Central memory CD8-positive, alpha-beta T cell (primary cell): ENCODE measurements at regions not wholly inside any gene's neighbourhood (a gene's known extent, or its start where the extent isn't known, plus 50 kb on each side); places are given as distances from the start of the nearest gene placed in this dataset.

Experiments used
- ATAC-seq: fragments of 150-1000 bp; cut with Tn5 transposase; replicated peaks from 2 replicates; pipeline ENCODE4 v1.10.0; 2022; ENCODE audit warnings: mild to moderate bottlenecking, moderate FRiP score, moderate number of reproducible peaks; ENCODE audit not compliant: poor library complexity, severe bottlenecking; ENCODE audit errors: extremely low read depth
- DNase-seq, 2 donors: peaks; one replicate each; pipeline ENCODE4 v3.0.0; 2021; ENCODE audit warnings: low spot score in 2 of 2
- H3K27ac Mint-ChIP-seq: one replicate; pipeline ENCODE4 v1.8.0; 2022; ENCODE audit warnings: low read depth, mild to moderate bottlenecking, moderate library complexity, mixed read lengths
- H3K27me3 Mint-ChIP-seq: one replicate; pipeline ENCODE4 v1.8.0; 2022; ENCODE audit warnings: mixed read lengths
- H3K36me3 Mint-ChIP-seq: one replicate; pipeline ENCODE4 v1.8.0; 2022; ENCODE audit warnings: mild to moderate bottlenecking, moderate library complexity, mixed read lengths; ENCODE audit not compliant: insufficient read depth
- H3K4me1 Mint-ChIP-seq: one replicate; pipeline ENCODE4 v1.8.0; 2022; ENCODE audit warnings: mixed read lengths
- H3K4me3 Mint-ChIP-seq: one replicate; pipeline ENCODE4 v1.8.0; 2022; ENCODE audit warnings: mild to moderate bottlenecking, moderate library complexity, mixed read lengths
- H3K9me3 Mint-ChIP-seq: one replicate; pipeline ENCODE4 v1.8.0; 2022; ENCODE audit warnings: mixed read lengths

DNA sequence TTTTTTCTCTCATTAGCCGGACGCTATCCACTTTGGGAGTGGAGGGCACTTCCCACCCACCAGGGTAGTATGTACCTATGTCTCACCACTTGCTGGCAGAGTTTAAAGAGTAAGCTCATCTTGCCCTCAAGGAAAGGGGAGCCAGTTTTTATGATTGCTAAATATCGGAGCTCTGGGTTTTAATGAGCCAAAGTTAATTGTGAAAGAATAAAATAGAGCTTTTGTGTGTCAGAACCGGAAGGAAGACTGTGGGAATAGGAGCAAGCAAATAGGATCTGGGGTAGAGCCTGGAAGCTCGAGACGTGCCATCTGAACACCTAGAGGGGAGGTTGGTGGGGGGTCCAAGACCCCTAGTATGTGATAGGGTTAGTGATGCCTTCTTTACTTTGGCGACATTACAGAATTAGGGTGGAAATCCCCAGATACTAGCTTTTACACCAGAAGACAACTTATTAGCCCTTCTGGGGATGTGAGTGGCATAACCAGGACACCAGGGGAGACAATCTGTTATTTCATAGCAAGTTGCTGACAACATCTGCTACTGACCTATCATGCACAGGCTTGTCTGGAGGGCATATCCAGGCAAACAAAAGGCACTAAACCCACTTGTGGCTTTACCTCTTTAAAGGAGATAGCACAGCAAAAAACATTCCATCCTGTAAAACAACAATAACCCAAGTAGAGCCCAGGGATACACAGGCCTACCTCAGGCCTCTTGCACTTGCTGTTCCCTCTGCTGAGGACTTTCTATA lies 333.8 kb downstream of the ZNF621 start:
- H3K9me3 Mint-ChIP-seq: no peaks in the 10 kb centered on the region
- ATAC-seq (no peak), DNase-seq (no peak)
- no peaks in the 10 kb centered on the region for H3K4me1 Mint-ChIP-seq
- peaks cover 19% of the 10 kb centered on the region for H3K27me3 Mint-ChIP-seq
- no peak overlapping the region for H3K27ac Mint-ChIP-seq
- no peaks in the 10 kb centered on the region for H3K36me3 Mint-ChIP-seq
- H3K4me3 Mint-ChIP-seq: no peak overlapping the region

- H3K9me3 Mint-ChIP-seq: no peaks in the 10 kb centered on the region
- DNase-seq (no peak), ATAC-seq (no peak)
- H3K27ac Mint-ChIP-seq: no peak overlapping the region
- no peaks in the 10 kb centered on the region for H3K36me3 Mint-ChIP-seq
- H3K4me3 Mint-ChIP-seq: no peak overlapping the region
- H3K4me1 Mint-ChIP-seq: no peaks in the 10 kb centered on the region
- H3K27me3 Mint-ChIP-seq: peaks cover 32% of the 10 kb centered on the region
Observed at GRCh38 chr3:40862946-40863345, 336.4 kb upstream of the CTNNB1 start.

DNA sequence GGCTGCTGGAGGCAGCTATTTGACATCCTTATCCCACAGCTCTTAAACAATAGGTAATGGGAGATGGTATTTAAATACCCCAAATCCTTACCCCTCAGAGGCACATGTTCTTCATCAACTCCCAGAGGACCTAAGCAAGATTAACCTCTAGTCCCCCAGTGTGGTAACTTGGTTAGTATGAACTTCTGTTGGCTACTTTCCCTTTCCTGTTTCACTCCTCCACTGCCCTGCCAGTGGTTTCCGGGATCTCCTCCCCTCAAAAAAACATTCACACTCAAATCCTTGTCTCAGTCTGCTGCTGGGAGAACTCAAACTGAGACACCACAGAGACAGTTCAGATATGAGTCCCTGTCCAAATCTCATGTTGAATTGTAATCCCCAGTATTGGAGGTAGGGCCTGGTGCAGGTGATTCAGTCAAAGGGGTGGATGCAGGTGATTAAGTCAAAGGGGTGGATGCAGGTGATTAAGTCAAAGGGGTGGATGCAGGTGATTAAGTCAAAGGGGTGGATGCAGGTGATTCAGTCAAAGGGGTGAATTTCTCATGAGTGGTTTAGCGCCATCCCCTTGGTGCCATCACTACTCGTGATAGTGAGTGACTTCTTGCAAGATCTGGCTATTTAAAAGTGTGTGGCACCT lies 335.0 kb upstream of the CTNNB1 start:
- no peak overlapping the region for H3K4me3 Mint-ChIP-seq
- peaks cover 42% of the 10 kb centered on the region for H3K27me3 Mint-ChIP-seq
- no peaks in the 10 kb centered on the region for H3K36me3 Mint-ChIP-seq
- H3K9me3 Mint-ChIP-seq: no peaks in the 10 kb centered on the region
- DNase-seq: no peak
- H3K4me1 Mint-ChIP-seq: no peaks in the 10 kb centered on the region
- no peak overlapping the region for H3K27ac Mint-ChIP-seq
- ATAC-seq: no peak

DNA sequence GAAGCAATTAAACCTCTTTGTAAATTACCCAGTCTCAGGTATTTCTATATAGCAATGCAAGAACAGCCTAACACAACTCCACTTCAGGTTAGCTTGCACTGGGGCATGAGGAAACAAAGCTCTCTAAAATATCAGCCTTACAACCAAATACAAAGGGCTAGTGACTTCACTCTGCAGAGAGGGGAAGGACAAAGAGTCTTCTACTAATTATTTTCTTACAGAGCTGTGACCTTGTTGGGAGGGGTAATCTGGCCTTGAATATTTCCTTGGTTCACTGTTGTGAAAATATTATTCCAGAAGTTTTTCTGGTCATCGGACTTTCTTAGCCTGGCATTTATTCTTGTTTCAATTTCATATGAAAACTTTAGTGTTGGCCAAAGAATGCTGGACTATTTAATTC lies 334.4 kb upstream of the CTNNB1 start:
- Mint-ChIP-seq H3K4me3 (no peak overlapping the region), H3K36me3 (no peaks in the 10 kb centered on the region), H3K4me1 (no peaks in the 10 kb centered on the region), H3K9me3 (no peaks in the 10 kb centered on the region), H3K27ac (no peak overlapping the region), H3K27me3 (peaks cover 48% of the 10 kb centered on the region)
- ATAC-seq (no peak), DNase-seq (no peak)

DNA sequence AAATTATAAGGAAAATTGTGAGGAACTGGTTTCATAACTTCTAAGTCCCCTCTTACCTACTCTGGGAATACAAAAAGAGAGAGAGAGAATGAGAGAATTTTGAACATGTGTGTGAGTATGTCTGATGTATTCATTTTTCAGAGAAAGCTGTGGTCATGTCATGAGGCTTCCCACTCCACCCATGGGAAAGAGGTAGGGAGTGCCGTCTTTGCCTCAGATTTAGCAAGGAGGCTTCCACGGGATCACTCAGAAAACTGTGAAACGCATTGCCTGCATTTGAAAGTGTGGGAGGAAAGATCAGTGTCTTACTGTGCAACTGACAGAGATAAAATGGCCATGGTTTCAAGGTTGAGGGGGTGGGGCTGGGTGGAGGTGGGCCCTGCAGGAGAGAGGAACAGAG lies 331.5 kb upstream of the CTNNB1 start:
- no peaks in the 10 kb centered on the region for H3K36me3 Mint-ChIP-seq
- H3K9me3 Mint-ChIP-seq: no peaks in the 10 kb centered on the region
- ATAC-seq (no peak), DNase-seq (no peak)
- H3K4me3 Mint-ChIP-seq: no peak overlapping the region
- H3K27ac Mint-ChIP-seq: no peak overlapping the region
- peaks cover 67% of the 10 kb centered on the region for H3K27me3 Mint-ChIP-seq
- H3K4me1 Mint-ChIP-seq: no peaks in the 10 kb centered on the region

DNA sequence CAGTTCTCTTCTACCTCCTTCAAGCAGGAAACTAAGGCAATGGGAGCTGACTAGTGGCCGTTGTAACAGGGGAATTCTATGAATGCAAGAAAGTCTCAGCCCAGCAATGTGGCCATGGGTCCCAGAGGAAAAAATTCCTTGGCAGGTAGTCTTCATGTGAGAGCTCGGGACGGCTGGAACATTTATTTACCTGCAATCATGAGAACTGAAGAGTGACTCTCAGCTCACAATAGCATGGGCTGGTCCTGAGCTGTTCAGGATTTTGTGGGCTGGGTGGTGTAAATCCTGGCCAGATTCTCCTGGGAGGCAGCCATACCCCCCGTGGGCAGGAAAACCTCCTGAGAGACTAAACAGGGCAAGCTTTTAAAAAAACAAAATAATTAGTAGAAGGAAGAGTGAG lies 330.3 kb upstream of the CTNNB1 start:
- peaks cover 55% of the 10 kb centered on the region for H3K27me3 Mint-ChIP-seq
- H3K4me3 Mint-ChIP-seq: no peak overlapping the region
- DNase-seq (no peak), ATAC-seq (no peak)
- no peaks in the 10 kb centered on the region for H3K9me3 Mint-ChIP-seq
- H3K4me1 Mint-ChIP-seq: no peaks in the 10 kb centered on the region
- H3K27ac Mint-ChIP-seq: no peak overlapping the region
- H3K36me3 Mint-ChIP-seq: no peaks in the 10 kb centered on the region

- no peak overlapping the region for H3K27ac Mint-ChIP-seq
- no peak for DNase-seq
- ATAC-seq: no peak
- no peak overlapping the region for H3K4me3 Mint-ChIP-seq
- H3K9me3 Mint-ChIP-seq: no peaks in the 10 kb centered on the region
- H3K27me3 Mint-ChIP-seq: peaks cover 52% of the 10 kb centered on the region
- no peaks in the 10 kb centered on the region for H3K4me1 Mint-ChIP-seq
- H3K36me3 Mint-ChIP-seq: peaks cover under 1% of the 10 kb centered on the region
Observed at GRCh38 chr3:40869939-40870338, 329.4 kb upstream of the CTNNB1 start.

- H3K36me3 Mint-ChIP-seq: peaks cover 3% of the 10 kb centered on the region
- no peak for ATAC-seq
- H3K27me3 Mint-ChIP-seq: peaks cover 63% of the 10 kb centered on the region
- no peaks in the 10 kb centered on the region for H3K9me3 Mint-ChIP-seq
- H3K27ac Mint-ChIP-seq: no peak overlapping the region
- no peak for DNase-seq
- no peak overlapping the region for H3K4me3 Mint-ChIP-seq
- H3K4me1 Mint-ChIP-seq: no peaks in the 10 kb centered on the region
Observed at GRCh38 chr3:40871394-40871793, 327.9 kb upstream of the CTNNB1 start.

DNA sequence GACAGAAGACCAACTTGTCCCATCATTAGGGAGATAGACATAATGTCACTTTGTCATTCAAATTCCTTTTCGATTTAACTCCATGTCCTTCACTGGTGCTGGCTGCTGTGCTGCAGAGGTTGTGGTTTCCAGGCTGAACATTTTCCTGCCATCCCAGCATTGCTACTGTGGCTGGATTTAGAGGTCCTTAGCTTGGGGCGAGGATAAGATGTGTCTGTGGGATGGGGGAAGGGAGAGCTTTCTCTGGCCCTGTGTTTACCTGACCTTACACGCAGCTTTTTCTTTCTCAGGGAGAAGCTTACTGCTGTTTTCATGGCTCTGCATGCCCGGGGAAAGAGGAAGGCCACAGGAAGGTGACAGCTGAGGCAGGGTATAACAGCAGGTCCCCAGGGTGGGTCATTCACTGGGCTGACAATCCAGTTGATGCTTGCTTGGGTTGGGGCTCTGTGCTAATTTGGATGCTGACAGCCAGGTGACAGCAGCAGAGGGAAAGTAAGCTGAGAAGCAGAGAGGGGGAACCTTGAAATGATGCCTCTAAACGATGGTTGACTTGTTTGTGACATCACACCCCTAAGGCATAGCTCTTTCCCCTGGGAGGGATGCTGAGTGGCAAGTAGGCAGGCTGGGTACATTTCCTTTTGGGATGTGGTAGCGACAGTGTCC lies 326.9 kb upstream of the CTNNB1 start:
- ATAC-seq (no peak), DNase-seq (no peak)
- H3K36me3 Mint-ChIP-seq: peaks cover 3% of the 10 kb centered on the region
- H3K9me3 Mint-ChIP-seq: no peaks in the 10 kb centered on the region
- H3K27me3 Mint-ChIP-seq: peaks cover 58% of the 10 kb centered on the region
- H3K4me3 Mint-ChIP-seq: no peak overlapping the region
- H3K4me1 Mint-ChIP-seq: no peaks in the 10 kb centered on the region
- H3K27ac Mint-ChIP-seq: no peak overlapping the region

DNA sequence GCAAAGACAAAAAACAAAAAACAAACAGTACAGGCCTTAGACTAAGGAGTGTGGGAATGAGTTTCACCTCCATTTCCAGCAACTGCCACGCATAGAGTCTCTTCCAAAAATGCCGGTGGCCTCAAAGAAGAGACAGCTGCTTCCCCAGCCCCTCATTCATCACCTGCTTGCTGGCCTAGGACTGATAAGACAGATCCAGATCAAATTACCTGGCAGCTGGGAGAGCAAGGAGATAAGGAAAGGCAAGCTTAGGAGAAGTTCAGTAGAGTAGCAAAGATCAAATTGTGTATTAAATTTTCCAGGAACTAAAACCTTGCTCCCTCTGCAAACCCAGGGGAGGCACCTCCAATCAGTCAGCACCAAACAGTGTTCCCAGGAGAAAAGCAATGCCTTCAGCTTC lies 325.8 kb upstream of the CTNNB1 start:
- Mint-ChIP-seq H3K9me3 (no peaks in the 10 kb centered on the region), H3K27me3 (peaks cover 47% of the 10 kb centered on the region), H3K36me3 (peaks cover 3% of the 10 kb centered on the region), H3K4me3 (no peak overlapping the region), H3K27ac (no peak overlapping the region), H3K4me1 (no peaks in the 10 kb centered on the region)
- DNase-seq (no peak), ATAC-seq (no peak)

- peaks cover 47% of the 10 kb centered on the region for H3K27me3 Mint-ChIP-seq
- ATAC-seq: no peak
- no peak overlapping the region for H3K4me3 Mint-ChIP-seq
- H3K9me3 Mint-ChIP-seq: no peaks in the 10 kb centered on the region
- no peaks in the 10 kb centered on the region for H3K4me1 Mint-ChIP-seq
- peaks cover 3% of the 10 kb centered on the region for H3K36me3 Mint-ChIP-seq
- no peak for DNase-seq
- H3K27ac Mint-ChIP-seq: no peak overlapping the region
Observed at GRCh38 chr3:40873934-40874699, 325.2 kb upstream of the CTNNB1 start.

- DNase-seq (no peak), ATAC-seq (no peak)
- Mint-ChIP-seq H3K9me3 (no peaks in the 10 kb centered on the region), H3K4me1 (no peaks in the 10 kb centered on the region), H3K27me3 (peaks cover 36% of the 10 kb centered on the region), H3K36me3 (peaks cover 3% of the 10 kb centered on the region), H3K27ac (no peak overlapping the region), H3K4me3 (no peak overlapping the region)
Observed at GRCh38 chr3:40875581-40875980, 323.7 kb upstream of the CTNNB1 start.
